TTC549 (cell line): ENCODE measurements at regions not wholly inside any gene's neighbourhood (a gene's known extent, or its start where the extent isn't known, plus 50 kb on each side); places are given as distances from the start of the nearest gene placed in this dataset.
"Not testable (repeated sequence)": the region's sequence is repeated elsewhere in the genome, so short reads cannot be mapped to it uniquely, and the experiment has no call there.

Source experiments
- FAIRE-seq: peaks from 2 replicates; lab custom pipeline; 2012; peaks lifted over from hg19 to GRCh38; lab: Jason Lieb, UNC

DNA sequence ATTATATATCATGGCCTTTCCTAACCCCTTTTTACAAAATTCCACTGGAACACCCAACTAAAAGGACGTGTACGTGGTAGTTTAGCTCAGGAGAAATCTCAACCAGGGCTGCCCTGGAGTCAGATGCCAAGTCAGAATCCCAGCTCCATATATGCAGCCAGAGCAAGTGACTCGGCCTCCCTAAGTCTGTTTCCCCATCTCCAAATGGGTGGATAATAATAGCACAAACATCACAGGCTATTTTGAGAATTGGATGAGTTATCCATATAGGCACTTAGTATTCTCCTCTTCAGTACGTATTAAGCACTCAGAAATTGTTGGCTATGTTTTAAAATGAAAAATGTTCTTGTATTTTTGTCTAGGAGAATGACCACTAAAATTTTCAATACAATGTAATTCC lies 481.5 kb downstream of the CD109 start:
- no peak for FAIRE-seq

DNA sequence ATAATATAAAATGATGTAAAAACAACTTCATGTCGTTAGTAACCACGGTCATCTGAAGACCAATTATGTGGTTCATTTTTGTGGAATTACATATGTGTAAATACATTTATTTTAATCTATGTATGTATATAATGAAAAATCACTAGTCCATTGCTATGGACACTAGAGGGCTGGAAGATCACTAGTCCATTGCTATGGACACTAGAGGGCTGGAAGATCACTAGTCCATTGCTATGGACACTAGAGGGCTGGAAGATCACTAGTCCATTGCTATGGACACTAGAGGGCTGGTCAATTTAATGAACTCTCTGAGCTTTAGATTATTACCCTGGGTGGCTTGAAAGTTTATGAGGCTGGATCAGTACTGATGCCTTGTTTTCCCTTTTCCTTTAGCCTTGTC lies 474.5 kb downstream of the CD109 start:
- FAIRE-seq = not testable (repeated sequence)

- no peak for FAIRE-seq
These were observed 474.1 kb downstream of the CD109 start for GRCh38 chr6:74170118-74170517.

- FAIRE-seq = no peak
These were observed 472.0 kb downstream of the CD109 start for GRCh38 chr6:74167976-74168375.

GRCh38 chr6:74167511-74167910 lies 471.5 kb downstream of the CD109 start:
- FAIRE-seq = no peak

DNA sequence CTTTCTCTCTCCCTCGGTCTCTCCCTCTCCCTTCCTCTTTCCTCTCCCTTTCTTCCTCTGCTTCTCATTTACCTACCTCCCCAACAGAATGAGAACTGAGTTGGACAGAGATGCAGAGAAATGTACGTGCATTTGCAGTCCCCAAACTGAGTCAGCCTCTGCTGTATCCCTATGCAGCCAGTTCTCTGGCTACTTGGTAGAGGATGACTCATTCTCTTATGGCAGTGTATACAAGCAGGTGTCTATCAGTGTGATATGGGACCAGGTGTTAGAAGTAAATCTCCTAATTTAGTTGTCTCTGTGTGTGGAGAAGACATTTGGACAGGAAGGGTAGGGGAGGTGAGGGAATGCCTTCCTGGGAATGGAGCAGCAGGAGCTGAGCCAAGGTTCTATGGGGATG lies 470.8 kb downstream of the CD109 start:
- no peak for FAIRE-seq

- FAIRE-seq = no peak
These were observed 465.4 kb downstream of the CD109 start for GRCh38 chr6:74161380-74161779.

GRCh38 chr6:74152096-74152675 lies 456.2 kb downstream of the CD109 start:
- no peak for FAIRE-seq

DNA sequence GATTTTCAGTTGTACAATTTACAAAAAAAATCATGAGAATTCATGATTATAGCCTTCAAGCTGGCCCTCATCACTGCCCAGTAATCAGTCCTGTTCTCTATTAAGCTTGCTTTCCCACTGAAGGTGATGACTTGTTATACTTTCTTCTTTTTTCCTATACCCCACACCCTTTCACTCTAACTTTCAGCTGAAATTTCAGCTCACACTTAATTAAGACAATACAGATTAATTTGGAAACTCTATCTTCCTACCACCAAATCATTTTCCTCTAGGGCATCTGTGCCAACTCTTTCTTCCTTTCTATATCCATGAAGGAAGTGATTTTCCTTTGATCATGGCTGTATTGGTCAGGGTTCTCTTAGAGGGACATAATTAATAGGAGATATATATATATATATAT lies 449.9 kb downstream of the CD109 start:
- FAIRE-seq = no peak

- no peak for FAIRE-seq
These were observed 441.9 kb downstream of the CD109 start for GRCh38 chr6:74137911-74138310.

DNA sequence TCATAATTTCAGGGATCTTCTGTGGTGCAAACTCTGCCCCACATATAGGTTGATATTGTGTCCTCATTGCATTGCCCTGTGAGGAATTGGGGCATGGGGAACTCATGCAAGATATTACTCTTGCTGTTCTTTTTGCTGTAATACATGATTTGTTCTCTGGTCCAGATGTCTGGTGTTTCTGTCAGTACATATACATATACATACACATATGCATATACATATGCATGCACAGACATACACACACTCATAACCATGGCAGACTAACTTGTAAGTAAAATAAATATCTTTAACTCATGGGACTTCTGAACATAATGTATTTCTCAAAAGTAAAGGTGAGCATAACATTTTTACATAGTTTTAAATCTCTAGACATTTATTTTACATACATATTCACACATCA lies 438.3 kb downstream of the CD109 start:
- no peak for FAIRE-seq

DNA sequence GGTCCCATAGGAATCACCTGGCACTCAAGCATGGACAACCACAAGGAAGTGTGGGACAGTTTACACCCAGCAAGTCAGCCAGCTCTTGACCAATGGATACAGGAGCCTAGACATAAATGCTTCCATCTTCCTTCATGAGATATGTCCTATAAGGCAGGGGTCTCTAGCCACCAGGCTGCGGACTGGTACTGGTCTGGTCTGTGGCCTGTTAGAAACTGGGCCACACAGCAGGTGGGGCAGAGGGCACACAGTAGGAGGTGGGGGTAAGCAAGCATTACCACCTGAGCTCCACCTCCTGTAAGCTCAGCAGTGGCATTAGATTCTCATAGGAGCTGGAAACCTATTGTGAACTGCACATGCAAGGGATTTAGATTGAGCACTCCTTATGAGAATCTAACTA lies 437.1 kb downstream of the CD109 start:
- no peak for FAIRE-seq

DNA sequence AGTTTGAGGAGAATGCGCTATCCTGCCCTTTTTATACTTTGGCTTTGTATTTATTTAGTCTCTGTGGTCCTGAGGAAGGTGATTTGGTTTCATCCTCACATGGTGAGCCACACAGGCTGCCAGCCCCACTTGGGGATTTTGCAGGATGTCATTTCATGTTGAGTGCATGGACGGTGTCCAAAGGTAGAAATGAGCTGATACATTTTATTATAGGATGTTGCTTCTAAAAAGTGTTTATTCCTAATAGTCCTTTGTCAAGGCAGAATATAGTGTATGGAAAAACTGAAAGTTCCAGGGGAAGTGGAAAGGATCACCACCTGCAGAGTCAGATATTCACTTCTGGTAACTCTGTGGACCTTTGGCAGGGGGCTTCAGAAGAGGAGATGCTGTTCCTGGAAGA lies 434.6 kb downstream of the CD109 start:
- no peak for FAIRE-seq

DNA sequence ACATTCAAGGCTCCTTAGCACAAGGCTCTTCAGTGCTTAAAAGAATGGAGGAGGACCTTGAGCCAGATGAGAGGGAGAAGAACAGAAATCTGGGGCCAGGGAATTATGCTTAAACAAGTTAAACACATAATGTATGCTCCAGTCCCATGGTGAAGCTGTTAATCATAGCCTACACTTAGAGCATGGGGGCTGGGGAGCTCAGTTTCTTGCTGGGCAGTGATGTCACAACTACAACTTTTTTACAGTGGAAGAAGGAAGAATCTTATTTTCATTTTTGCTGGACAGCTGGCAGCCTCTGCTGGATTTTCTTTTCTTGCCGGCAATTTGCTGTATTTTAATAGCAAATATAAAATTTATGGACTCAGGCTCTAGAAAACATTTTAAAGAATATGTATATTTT lies 432.5 kb downstream of the CD109 start:
- no peak for FAIRE-seq

DNA sequence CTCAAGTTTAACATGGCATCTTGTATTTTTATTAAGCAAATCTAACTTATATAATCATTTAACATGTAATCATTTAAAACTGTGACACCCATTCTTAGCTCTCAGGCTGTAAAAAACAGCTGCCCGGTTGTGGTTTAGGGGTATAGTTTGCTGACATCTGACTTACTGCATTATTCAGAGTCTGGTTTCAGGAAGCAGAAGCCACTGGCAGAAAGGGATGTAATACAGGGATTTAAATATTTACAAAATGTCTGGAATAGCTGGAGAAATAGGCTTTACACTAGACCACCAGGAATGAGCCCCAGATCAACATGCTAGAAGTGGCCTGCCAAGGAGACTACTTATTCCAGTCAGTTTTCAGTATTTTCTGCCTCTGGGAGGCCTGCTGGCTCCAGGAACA lies 421.1 kb downstream of the CD109 start:
- FAIRE-seq = no peak

GRCh38 chr6:74115674-74116073 lies 419.7 kb downstream of the CD109 start:
- FAIRE-seq = no peak

DNA sequence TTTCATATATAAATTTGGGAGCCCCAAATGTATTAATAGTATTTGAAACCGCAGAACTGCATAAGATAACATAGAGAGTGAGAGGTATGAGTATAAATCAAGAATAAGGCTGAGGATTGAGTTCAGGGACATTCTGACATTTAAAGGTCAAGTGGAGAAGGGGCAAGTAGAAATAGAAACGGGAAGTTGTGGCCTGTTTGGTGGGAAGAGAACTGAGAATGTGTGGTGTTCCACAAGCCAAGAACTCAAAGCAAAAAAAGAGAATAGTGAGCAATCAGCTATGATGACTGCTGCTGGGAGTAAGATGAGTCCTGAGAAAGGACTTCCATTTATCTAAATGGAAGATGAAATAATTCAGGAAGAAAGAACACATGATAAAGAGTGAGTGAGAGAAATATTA lies 418.4 kb downstream of the CD109 start:
- no peak for FAIRE-seq

DNA sequence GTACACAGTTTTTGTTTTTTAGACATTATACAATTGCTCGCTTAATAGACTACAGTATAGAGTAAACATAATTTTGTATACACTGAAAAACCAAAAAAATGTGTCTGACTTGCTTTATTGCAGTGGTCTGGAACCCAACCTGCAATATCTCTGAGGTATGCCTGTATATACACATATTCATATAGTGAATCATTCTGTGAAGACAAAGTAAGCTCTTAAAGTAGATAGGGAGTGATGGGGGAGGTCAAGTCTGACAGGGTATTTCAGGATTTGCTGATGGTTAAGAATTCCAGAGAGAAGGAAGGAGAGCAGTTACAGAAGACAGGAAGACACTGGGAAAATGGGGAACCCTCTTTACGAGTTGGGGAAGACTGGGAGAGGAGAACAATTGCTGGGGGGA lies 417.9 kb downstream of the CD109 start:
- no peak for FAIRE-seq

- no peak for FAIRE-seq
These were observed 407.4 kb downstream of the CD109 start for GRCh38 chr6:74103417-74103816.

GRCh38 chr6:74100719-74101287 lies 404.8 kb downstream of the CD109 start:
- no peak for FAIRE-seq

GRCh38 chr6:74096329-74096728 lies 400.3 kb downstream of the CD109 start:
- no peak for FAIRE-seq

GRCh38 chr6:74093361-74093760 lies 397.4 kb downstream of the CD109 start:
- FAIRE-seq = no peak

DNA sequence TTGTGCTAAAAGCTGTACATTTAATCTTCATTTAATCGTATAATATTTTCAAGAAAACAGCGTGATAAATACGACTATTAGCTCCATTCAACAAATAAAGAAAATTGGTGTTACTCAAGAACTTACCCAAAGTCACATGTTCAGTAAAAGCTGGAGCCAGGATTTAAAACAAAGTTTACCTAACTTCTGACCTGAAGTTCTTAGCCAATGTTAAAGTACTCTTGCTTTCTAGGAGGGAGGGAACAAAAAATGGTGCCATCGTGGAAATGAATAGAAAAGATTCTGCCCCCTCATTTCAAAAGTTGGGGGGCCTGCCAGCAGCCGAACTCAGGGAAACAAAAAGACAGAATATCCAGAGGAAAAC lies 395.8 kb downstream of the CD109 start:
- FAIRE-seq = no peak

GRCh38 chr6:74091136-74091793 lies 395.3 kb downstream of the CD109 start:
- no peak for FAIRE-seq
